Psoas muscle (tissue), 7 donors: ENCODE measurements at regions not wholly inside any gene's neighbourhood (a gene's known extent, or its start where the extent isn't known, plus 50 kb on each side); places are given as distances from the start of the nearest gene placed in this dataset.

Source experiments
- ATAC-seq, 4 donors: fragments of 200-7000 bp; cut with Tn5 transposase; one replicate each; pipeline ENCODE4 v1.9.1; 2020; ENCODE audit warnings: moderate library complexity in 3 of 4, mild to moderate bottlenecking in 2 of 4
- DNase-seq, 2 donors: peaks; one replicate each; pipeline ENCODE4 v3.0.0-alpha.2; 2020
- H3K27ac ChIP-seq: fragments of 200-600 bp; one replicate; pipeline ENCODE4 v1.8.0; 2022
- H3K27me3 ChIP-seq, 3 donors: fragments of 200-600 bp in 1 of 3; one replicate each; pipeline versions ENCODE4 v1.6.1 to v1.8.0; 2013 to 2022; ENCODE audit warnings: low read length in 2 of 3, mild to moderate bottlenecking in 2 of 3, moderate library complexity in 1 of 3; ENCODE audit not compliant: insufficient read depth in 3 of 3
- H3K36me3 ChIP-seq, 2 donors: fragments of 200-600 bp in 1 of 2; one replicate each; pipeline versions ENCODE4 v1.6.1 to v1.8.0; 2013 to 2022; ENCODE audit warnings: low read depth in 1 of 2, mild to moderate bottlenecking in 1 of 2, moderate library complexity in 1 of 2; ENCODE audit not compliant: insufficient read depth in 1 of 2
- H3K4me1 ChIP-seq: fragments of 200-600 bp; one replicate; pipeline ENCODE4 v1.8.0; 2022
- H3K4me3 ChIP-seq: fragments of 200-600 bp; one replicate; pipeline ENCODE4 v1.8.0; 2022; ENCODE audit warnings: mild to moderate bottlenecking
- H3K9me3 ChIP-seq: fragments of 200-600 bp; one replicate; pipeline ENCODE4 v1.8.0; 2022
- CTCF ChIP-seq: fragments of 200-600 bp; IDR thresholded peaks from one replicate; pipeline ENCODE4 v1.8.0; 2022; ENCODE audit warnings: antibody characterized with exemption
- WGBS, 3 donors: extraction: QIAGEN DNeasy Blood & Tissue Kit; methylation state at CpG; one replicate each; pipeline versions ENCODE4 v1.1.6 to v1.1.7; 2013; 5-methylcytosine and 5-hydroxymethylcytosine counted together
- intact Hi-C, 2 donors: fragments of 100-400 bp; cut with DNase I; formaldehyde crosslinking; loops; one replicate each; pipeline versions ENCODE4 v1.11.0 to v1.14.2; 2022
- donor health status: healthy with polysubstance abuse.
- donor health status: DM: no; HTN: no; CAD: no; lungs with moderate emphysema.
- donor health status: Bipolar disorder and iron deficiency.
- donor health status: healthy.
- donor health status: DM: yes; HTN: yes; CAD: no.
- donor health status: DM: no; HTN: no; CAD: no.
- donor health status: DM: yes; HTN: yes; CAD: no.

GRCh38 chr16:11482946-11483748, 103.6 kb downstream of the LITAF start:
- H3K27me3 ChIP-seq = no peaks in the 10 kb centered on the region
- H3K36me3 ChIP-seq = no peaks in the 10 kb centered on the region
- H3K4me1 ChIP-seq = no peaks in the 10 kb centered on the region
- TF ChIP-seq CTCF = no peak
- peaks cover 10% of the 10 kb centered on the region for H3K9me3 ChIP-seq
- WGBS, 3 donors = 88 to 93% (median 89%) methylated on average over 6 of the region's 6 CpGs
- intact Hi-C loops = no loop called here
- DNase-seq = no peak
- ATAC-seq = no peak
- no peak overlapping the region for H3K4me3 ChIP-seq
- H3K27ac ChIP-seq = no peak overlapping the region

- no peak overlapping the region for H3K27ac ChIP-seq
- H3K9me3 ChIP-seq = peaks cover 10% of the 10 kb centered on the region
- H3K36me3 ChIP-seq = no peaks in the 10 kb centered on the region
- no peak overlapping the region for H3K4me3 ChIP-seq
- no peaks in the 10 kb centered on the region for H3K4me1 ChIP-seq
- DNase-seq (peak in 1 of 2 donors; percentile 23), ATAC-seq (peak in 1 of 4 donors; percentile 19)
- no peak for TF ChIP-seq CTCF
- intact Hi-C loops = loop anchor here in 1 of 2 donors (5.0 kb wide), 1 partner anchor 82 kb away; no protein-coding TSS in a partner anchor
- no peaks in the 10 kb centered on the region for H3K27me3 ChIP-seq
- WGBS, 3 donors = 69 to 75% (median 75%) methylated on average over 7 to 8 of the region's 8 CpGs
Measured at GRCh38 chr16:11484691-11485258, 101.9 kb downstream of the LITAF start.

- Histone ChIP-seq H3K9me3 (peaks cover 10% of the 10 kb centered on the region), H3K27ac (no peak overlapping the region), H3K4me3 (no peak overlapping the region), H3K4me1 (no peaks in the 10 kb centered on the region), H3K36me3 (no peaks in the 10 kb centered on the region), H3K27me3 (no peaks in the 10 kb centered on the region)
- DNase-seq = no peak
- ATAC-seq = no peak
- no peak for TF ChIP-seq CTCF
- intact Hi-C loops = loop anchor here in 1 of 2 donors (5.0 kb wide), 1 partner anchor 83 kb away; no protein-coding TSS in a partner anchor
Measured at GRCh38 chr16:11485676-11486075, 101.0 kb downstream of the LITAF start.

GRCh38 chr16:11487289-11487688, 99.4 kb downstream of the LITAF start:
- Histone ChIP-seq H3K27me3 (no peaks in the 10 kb centered on the region), H3K4me3 (no peak overlapping the region), H3K4me1 (no peaks in the 10 kb centered on the region), H3K27ac (no peak overlapping the region), H3K36me3 (no peaks in the 10 kb centered on the region), H3K9me3 (peaks cover 9% of the 10 kb centered on the region)
- intact Hi-C loops = loop anchor here in 1 of 2 donors (5.0 kb wide), 1 partner anchor 85 kb away; no protein-coding TSS in a partner anchor
- TF ChIP-seq CTCF = no peak
- ATAC-seq (no peak), DNase-seq (no peak)
- 75 to 83% (median 80%) methylated on average over 2 of the region's 2 CpGs for WGBS, 3 donors
